CD4-positive, alpha-beta T cell treated with Interleukin-6 at 100 ng/mL for 8 hours (primary cell): ENCODE measurements at regions not wholly inside any gene's neighbourhood (a gene's known extent, or its start where the extent isn't known, plus 50 kb on each side); places are given as distances from the start of the nearest gene placed in this dataset.
A peak's percentile ranks its signal among the peaks of the same experiment; 100 is the strongest.

Experiments
- DNase-seq: peaks from one replicate; pipeline ENCODE4 v3.0.0-alpha.2; 2020; ENCODE audit warnings: mixed read lengths, low spot score

DNA sequence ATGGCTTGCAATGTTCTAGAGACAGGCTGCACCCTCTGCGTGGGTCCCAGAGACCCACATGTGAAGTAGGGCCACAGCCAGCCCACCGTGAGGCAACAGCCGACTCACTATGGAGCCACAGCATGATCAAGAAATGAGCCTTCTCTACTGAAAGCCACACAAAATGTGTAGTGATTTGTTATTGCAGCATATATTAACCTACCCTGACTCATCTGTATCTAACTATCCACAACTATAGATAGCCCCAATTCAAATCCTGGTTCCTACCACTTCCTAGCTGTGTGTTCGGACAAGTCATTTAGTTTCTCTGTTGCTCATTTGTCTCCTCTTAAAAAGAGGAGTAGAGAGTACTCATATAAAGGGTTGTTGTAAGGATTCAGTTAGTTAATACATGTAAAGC lies 1152.3 kb downstream of the BCL11B start:
- no peak for DNase-seq

DNA sequence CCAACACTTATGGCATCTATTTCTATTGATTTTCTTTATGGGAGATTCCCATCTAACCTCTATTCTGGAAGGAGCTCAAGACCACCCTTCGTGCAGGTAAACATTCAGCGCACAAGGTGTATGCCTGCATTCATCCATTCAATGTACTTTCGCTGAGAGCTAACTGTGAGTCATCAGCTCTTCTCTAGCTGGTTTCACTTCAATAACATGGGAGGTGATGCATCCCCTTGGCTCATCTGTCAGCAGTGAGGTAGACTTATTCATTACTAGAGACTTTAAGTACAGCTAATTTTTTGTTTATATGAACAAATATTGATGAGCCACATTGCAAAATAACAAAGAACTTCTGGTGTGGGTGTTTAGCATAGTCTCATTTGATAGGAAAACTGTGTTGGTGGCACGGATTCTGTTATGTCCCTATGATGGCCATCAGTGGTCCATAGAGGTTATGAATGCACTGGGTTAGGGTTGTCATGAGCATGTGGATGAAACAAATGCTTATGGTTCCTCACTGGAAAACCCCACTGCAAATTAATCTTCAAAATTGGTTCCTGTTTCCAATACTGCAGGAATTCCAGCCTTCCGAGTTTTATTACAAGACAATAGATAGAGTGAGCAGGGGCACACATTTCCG lies 1151.0 kb downstream of the BCL11B start:
- DNase-seq: no peak

DNA sequence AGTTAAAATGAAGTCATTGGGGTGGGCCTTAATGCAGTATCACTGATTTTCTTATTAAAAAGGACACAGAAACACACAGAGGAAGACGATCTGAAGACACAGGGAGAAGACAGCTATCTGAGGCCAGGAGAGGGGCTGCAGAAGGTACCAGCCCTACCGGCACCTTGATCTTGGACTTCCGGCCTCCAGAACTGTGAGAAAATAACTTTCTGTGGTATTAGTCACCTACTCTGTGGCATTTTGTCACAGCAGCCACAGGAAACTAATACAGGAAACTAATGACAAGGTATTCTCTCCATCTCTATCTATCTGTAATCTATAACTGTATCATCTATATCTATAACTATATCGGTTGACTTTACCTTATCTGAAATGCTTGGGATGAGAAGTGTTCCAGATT lies 1149.5 kb downstream of the BCL11B start:
- no peak for DNase-seq

DNA sequence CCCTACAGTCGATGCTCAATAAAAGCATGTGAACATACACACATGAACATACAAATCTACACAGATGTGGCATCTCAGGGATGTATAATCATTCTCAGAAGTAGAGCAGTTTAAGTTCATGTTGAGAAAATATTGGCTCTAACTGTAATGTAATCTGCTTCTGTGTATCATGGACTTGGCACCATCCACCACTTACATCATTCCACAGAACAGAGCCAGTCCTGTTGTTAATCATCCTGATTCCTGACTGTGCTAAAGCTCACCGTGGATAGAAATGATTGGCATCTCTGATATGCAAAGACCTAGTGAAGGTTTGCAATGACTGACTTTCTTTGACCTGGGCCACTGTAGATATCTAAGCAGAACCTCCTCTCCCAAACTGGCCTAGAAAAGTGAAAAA lies 1141.3 kb downstream of the BCL11B start:
- no peak for DNase-seq

DNA sequence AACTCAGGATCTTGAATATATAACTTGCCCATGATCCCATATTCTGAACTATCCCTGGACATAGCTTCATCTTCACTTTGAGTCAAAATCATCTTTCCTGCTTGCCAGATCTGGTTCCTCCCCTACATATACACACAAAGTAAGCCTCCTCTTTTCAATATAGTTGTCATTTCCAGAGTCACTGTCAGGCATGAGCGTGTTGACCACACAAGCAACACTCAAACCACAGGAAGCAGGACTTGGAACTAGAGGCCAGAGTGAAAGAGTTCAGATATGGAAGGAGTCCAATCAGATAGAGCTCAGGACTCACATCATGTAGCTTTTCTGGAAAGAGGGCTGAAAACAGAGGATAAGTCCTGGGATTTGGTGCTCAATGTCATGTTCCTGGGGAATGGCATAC lies 1140.6 kb downstream of the BCL11B start:
- no peak for DNase-seq

DNA sequence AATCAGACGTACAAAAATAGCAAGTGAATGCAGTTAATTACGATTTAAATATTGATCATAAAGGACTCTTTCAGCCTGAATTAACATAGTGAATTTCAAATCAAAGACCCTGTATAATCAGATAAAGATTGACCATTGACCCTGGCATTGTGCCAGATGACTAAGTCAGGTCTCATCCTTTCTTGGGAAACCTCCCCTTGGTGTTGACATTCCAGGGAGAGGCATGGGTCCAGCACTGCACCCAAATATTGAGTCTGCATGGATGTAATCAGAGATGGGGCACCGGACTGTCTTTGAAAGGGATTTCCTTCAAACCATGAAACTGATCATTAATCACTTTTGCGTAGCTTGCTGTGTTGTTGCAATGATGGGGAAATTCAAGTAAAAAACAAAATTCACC lies 1138.2 kb downstream of the BCL11B start:
- no peak for DNase-seq

DNA sequence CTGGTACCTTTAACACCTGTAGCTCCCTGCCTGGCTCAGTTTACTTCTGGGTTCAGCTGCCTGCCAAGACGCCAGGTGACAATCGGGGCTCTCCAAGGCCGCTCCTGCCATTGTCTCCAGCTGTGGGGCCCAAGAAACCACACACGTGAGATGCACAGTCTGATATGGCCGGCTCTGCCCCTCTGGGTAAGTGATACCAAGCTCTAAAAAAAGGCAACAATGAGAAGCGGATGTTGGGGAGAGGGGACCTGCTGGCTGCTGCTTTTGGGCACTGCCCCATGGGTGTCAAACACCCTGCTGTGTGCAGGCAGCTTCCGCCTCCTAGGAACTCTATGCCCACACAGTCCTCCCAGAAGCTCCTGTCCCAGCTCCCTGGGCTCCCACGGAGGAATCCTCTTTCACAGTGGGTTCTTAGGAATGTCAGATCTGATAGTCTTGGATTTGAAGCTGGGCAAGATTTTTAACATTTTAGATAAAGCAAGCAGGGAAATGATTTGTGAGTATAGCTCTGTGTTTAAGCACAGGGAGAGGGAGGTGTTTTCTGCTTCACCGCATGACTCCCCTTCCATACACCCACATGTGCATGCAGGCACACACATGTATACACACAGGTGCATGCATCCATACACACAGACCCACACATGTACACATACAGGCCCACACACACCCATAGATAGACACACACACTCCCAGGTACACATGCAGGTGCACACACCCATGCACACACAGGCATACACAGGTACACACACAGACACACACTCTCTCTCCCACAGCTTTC lies 1135.8 kb downstream of the BCL11B start:
- DNase-seq: peak; percentile 57

DNA sequence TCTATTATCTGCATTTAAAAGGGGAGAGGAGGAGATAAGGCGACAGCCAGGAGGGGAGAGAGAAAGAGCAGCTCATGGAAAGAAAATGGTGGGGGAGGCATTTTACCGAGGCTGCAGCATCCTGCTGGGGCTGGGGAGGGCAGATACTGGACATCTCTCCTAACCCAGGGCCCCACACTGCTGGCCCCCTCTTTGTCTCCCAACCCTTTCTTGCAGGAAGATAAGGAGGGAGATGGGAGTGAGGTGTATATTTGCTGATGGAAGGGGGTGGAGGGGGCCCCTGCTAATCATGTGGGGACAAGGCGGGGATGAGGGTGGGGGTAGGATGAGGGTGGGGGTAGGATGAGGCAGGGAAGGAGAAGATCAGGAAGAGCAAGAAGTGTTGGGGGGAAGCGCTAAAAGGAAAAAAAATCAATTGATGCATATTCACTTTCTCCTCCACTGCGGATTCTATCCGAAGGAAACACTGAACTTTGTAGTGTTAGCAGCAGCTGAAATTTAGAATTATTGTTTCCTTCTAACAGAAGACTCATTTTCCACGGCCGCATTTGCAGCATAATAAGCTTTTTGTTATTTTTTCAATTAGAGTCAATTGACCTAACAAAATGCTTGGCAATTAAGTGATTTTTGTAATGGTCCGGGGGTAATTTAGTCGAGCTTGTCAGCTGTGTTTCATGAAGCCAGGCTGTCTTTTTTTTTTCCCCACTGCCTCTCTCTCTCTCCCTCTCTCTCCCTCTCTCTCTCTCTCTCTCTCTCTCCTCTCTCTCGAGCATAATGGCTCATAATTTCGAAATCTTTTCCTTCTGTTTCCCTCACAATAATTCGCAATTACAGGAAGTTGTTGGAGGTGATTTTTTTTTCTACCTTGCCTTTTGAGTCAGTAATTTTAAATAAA lies 1134.6 kb downstream of the BCL11B start:
- peak; percentile 22 for DNase-seq

DNA sequence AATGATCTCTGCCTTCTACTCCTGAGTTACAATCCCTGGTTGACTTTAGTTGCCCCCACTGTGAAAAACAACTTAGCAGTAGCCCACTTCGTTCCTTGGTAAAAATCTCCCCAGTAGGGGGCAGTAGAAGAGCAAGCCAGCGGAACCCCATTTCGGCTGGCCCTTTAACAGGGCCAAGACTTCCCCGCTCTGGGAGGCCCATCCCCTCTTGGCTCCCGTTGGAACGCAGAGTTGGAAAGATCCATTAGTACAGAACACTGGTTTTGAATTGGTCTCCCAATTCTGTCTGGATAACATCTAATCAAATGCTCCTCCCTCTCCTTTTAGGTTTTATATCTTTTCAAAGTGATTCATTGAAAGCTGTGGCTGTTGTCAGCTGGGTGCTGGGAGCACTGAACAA lies 1133.3 kb downstream of the BCL11B start:
- DNase-seq: peak; percentile 82

DNA sequence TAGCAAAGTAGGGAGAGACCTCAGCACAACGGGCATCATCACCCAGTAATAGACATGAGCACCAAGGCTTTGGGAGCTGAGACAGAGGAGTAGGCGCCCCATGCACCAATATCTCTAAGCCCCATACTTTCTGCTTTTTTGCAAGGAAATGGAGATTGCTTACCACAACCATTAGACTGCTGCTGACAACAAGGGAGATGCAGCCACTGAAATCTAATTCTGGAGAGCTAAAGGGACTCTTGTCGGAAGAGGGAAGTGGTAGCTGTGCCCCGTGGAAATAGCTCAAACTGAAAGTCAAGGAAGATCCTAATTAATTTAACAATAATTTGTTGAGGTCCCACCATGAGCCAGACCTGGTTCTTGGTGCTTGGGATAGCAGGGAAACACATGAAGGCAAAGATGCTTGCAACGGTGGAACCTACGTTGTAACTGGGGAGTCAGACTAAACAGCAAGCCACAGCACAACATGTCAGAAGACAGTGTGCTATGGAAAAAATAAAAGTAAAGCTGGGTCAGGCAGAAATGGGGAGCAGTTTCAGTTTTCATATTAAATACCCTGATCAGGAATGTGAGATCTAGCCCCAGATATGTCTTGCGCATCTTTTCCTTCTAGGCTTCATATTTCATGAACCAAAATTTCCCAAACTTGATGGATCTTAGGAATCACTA lies 1131.0 kb downstream of the BCL11B start:
- DNase-seq: peak; percentile 10

DNA sequence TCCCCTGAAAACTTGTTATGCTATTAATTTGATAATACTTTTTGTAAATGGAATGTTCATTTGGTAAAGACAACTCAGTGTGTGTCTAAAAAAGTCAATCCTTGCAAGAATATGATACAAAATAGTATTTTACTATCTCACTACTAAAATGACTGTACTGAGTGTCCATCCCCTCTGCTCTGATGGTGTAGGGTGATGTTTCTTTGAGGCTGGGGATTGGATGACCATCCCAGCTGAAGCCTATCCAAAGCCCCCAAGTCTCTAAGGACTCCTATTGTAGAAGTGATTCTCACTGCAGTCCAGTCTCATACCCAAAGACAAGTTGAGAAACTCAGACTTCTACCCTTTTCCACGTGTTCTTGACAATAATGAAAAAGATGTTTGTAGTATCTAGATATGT lies 1128.4 kb downstream of the BCL11B start:
- DNase-seq: no peak

DNA sequence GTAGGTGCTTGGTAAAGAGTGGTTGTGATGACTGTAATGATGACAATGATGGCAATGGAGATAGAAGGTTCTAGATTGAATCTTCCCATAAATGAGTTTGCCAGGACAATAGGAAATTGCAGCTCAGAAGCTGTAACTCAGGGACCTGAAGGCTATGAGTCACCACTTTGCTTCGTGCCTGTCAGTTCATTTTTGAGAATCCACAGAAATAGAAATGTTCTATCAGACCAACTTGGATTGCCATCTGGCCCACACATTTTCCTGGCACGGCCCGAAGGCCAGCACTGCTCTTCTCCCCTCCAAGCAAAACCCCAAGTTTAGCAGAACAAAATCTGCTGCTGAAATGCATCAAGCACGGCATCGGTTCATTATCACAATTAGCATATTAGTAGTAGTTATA lies 1127.0 kb downstream of the BCL11B start:
- no peak for DNase-seq

DNA sequence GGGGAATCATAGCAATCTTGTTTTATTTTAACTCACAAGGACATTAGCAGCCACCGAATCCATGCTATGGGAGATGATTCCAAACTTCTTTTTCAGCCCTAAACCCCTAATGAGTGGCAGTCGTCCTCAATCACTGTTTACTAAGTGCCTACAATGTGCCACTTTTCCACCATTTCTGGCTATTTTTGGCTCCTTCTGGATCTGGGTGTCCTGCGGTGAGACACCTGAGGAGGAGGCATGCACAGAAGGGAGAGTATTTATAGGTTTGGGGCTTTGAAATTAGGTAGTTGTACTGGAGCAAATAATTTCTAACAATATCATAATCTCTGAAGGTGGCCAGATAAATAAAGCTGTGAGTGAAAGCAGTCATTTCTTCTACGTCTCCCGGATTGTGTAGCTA lies 1125.6 kb downstream of the BCL11B start:
- no peak for DNase-seq

DNA sequence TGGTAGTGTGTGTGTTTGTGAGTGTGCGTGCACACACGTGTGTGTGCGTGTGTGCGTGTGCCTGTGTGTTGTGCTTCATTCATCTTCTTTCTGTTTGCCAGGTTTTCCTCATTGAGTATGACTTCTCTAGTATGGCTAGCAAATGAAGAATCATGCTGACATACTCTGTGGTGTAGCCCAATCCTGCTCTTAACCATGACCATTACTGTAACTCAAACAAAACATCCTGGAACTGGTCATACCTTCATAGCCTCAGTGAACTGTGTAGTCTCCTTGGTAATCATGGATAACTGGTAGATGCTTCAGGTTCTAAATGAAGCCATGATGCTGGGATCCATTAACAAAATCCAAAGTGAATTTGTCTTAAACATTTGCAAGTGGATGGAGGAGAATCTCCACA lies 1117.7 kb downstream of the BCL11B start:
- DNase-seq: no peak

DNA sequence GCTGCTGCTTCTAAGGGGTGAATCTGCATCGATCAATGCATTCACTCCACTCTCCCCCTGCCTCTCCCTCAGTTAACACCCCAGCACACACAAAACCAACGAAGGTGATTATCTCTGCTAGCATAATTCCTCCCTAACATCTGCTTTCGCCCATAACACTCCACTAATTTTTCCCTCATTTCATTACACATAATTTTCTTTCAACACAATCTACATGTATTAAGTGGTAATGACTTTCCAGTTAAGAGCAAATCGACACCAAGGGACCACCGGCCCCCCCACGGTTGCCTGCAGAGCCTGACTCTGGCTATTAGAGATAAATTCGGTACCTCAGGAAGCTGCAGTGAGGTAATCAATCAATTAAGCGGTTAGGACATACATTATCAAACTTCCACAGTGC lies 1115.6 kb downstream of the BCL11B start:
- DNase-seq: no peak

DNA sequence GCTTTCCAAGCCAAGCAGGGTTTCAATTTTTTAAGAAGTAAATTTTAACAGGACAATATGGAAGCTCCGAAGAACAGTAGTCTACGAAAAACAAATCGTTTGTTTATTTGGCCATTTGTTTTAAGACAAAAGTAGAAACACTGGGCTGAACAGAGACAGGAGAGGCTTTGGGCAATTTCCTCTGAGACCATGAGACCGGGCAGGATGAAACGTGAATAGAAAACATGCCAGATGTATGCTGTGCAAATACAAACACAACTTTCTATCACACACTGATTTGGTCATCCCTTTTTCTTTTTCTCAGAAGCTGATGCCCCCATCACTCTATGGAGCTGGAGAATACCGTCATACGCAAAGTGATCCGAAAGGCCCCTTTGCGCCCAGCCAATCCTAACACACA lies 1111.1 kb downstream of the BCL11B start:
- DNase-seq: no peak

DNA sequence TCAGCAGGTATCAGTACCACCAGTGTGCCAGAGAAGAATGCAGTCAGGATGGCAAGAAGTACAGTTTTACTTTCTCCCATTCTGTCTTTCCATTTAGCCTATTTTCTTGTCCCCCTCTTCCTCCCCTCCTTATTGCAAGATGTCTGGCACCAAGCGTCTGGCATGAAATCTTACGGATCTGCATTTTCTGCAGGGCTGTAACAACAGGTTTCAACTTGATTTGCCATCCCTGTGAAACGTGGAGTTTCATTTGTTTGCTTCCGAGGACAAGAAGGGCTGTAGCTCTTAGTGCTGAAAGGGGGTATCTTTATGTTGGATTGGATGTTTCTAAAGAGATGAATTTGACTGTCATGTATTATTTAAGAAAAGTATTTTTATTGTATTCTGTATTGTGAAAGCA lies 1110.6 kb downstream of the BCL11B start:
- no peak for DNase-seq

DNA sequence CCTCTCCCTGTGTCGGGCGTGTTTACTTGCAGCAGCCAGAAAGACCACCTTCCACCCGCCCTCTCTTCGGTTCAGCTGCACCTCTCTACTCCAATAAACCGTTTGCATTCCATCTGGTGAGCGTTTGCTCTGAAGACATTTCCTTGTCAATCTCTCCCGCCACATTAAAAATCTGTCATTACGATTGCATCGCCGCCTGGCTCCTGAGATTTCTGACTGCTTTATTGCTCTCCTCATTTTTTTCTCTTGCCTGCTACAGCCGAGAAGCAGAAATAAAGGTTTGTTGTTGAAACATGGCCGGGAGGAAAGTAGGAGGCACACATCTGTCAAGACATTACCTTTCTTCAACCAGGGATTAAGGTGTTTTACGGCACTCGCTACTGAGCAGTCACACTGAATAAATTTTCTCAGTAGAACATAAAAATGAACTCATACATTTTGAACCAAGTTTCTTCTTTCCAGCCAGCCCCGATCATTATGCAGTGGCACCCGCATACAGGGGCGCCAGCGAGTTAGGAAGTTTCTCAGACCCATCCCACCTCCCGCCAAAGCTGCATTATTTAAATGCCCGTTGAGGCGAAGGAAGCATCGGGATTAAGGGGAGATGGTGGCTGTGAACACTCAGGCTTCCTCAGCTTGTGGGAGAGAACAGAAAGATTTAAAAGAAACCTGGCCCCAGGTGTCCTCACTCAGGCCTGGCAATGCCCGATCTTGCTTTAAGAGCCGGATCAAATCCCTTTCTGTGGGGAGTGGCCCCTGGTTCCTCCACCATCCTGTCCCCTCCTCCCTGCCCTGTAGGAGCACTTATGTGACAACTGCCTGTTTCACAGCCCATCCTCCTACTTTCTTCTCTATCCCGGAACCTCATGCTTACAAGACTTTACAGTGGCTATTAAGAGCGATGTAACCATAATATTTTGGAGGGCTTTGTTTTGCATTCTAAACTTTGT lies 1108.9 kb downstream of the BCL11B start:
- no peak for DNase-seq

DNA sequence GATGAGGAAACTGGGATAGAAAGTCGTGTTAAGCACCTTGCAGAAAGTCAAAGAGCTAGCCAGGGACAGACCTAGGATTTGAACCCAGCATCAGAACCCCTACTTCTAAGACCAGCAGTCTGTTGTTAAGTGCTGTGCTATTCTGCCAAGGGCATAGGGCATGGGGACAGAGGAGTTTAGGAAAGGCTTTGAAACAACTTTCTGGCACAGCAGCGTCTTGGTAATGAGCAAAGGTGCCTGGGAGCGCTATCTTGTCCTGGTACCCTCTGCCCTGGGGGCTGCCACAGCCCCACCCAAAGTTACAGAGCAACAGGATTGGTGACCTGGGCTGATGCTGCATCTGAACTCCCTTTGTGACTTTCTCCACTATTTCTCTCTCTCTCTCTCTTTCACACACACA lies 1108.1 kb downstream of the BCL11B start:
- no peak for DNase-seq

DNA sequence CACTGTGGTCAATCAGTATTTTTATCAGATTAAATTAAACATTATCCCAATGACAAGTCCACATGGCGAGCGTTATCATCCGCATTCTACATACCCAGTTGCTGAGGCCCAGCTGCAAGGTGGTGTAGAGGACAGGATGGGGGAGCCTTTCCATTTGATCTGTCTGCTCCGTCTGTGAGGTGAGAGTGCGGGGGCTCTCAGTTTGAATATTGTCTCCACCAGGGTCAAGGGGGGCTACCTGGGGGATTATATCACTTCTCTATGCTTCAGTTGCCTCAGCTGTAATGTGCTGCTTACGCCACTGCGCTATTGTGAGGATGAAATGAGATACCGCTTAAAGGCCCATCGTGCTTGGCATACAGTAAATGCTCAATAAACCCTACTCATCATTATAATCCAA lies 1106.0 kb downstream of the BCL11B start:
- no peak for DNase-seq

DNA sequence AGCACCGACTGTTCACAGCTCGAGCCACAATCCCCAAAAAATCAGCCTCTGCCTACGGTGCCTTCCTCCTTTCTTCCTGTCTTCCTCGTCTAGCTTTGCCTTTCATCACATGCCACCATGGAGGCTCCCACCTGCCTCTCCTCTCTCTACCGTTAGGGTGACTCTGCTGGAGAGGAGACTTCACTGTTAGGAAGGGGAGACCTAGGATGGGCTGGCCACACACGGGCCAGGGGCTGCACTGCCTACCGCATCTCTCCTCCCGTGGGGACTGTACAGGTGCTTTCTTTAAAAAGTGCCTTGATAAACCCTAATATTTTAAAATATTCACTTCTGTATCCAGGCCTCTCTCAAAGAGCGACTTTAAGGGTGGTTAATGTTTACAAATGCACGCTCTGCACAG lies 1104.7 kb downstream of the BCL11B start:
- DNase-seq: no peak
